Keratinocyte (primary cell): ENCODE measurements at regions not wholly inside any gene's neighbourhood (a gene's known extent, or its start where the extent isn't known, plus 50 kb on each side); places are given as distances from the start of the nearest gene placed in this dataset.

ENCODE experiments used
- DNase-seq: peaks from one replicate; pipeline ENCODE4 v3.0.0-alpha.2; 2011; ENCODE audit warnings: low read depth, missing footprints, low spot score
- FAIRE-seq: peaks from 2 replicates; lab custom pipeline; 2011; peaks lifted over from hg19 to GRCh38; lab: Jason Lieb, UNC
- H2AFZ ChIP-seq: 2 replicates; pipeline ENCODE4 v1.6.0; 2012; ENCODE audit warnings: low read length, control low read depth, inconsistent platforms; ENCODE audit not compliant: control insufficient read depth
- H3K27ac ChIP-seq: 2 replicates; pipeline ENCODE4 v1.5.1; 2011; ENCODE audit warnings: low read length; ENCODE audit not compliant: control insufficient read depth, insufficient read depth
- H3K27me3 ChIP-seq: 3 replicates; pipeline ENCODE4 v1.6.0; 2011; ENCODE audit warnings: low read length; ENCODE audit not compliant: control insufficient read depth, insufficient read depth; ENCODE audit errors: extremely low read depth
- H3K36me3 ChIP-seq, 2 experiments: 2 replicates in 1 of 2; 3 replicates in 1 of 2; pipeline ENCODE4 v1.5.1; 2011; ENCODE audit warnings: low read length in 2 of 2, mild to moderate bottlenecking in 1 of 2; ENCODE audit not compliant: control insufficient read depth in 2 of 2, insufficient read depth in 2 of 2; ENCODE audit errors: extremely low read depth in 1 of 2
- H3K4me1 ChIP-seq: 3 replicates; pipeline ENCODE4 v1.5.1; 2011; ENCODE audit warnings: low read length; ENCODE audit not compliant: control insufficient read depth, insufficient read depth; ENCODE audit errors: extremely low read depth
- H3K4me2 ChIP-seq: 3 replicates; pipeline ENCODE4 v1.6.0; 2011; ENCODE audit warnings: low read depth, low read length; ENCODE audit not compliant: control insufficient read depth, insufficient read depth; ENCODE audit errors: extremely low read depth
- H3K4me3 ChIP-seq, 3 experiments: fragments of 200-600 bp in 1 of 3; sonication (generic) in 1 of 3; 2 replicates in 2 of 3; 3 replicates in 1 of 3; pipeline ENCODE4 v1.5.1; 2011 to 2016; ENCODE audit warnings: low read length in 3 of 3, mild to moderate bottlenecking in 3 of 3, control low read depth in 2 of 3, inconsistent platforms in 1 of 3, low read depth in 1 of 3, mixed read lengths in 1 of 3, mixed run types in 1 of 3, moderate library complexity in 1 of 3; ENCODE audit not compliant: control insufficient read depth in 2 of 3, insufficient read depth in 2 of 3; ENCODE audit errors: extremely low read depth in 1 of 3
- H3K79me2 ChIP-seq: 2 replicates; pipeline ENCODE4 v1.6.0; 2012; ENCODE audit warnings: low read length; ENCODE audit not compliant: control insufficient read depth, insufficient read depth
- H3K9ac ChIP-seq: 3 replicates; pipeline ENCODE4 v1.6.0; 2011; ENCODE audit warnings: low read length; ENCODE audit not compliant: control insufficient read depth, insufficient read depth; ENCODE audit errors: extremely low read depth
- H3K9me1 ChIP-seq: 3 replicates; pipeline ENCODE4 v1.6.0; 2011; ENCODE audit warnings: low read length; ENCODE audit not compliant: control insufficient read depth, insufficient read depth; ENCODE audit errors: extremely low read depth
- H3K9me3 ChIP-seq: 2 replicates; pipeline ENCODE4 v1.5.1; 2012; ENCODE audit warnings: low read depth, low read length; ENCODE audit not compliant: control insufficient read depth
- H4K20me1 ChIP-seq: 3 replicates; pipeline ENCODE4 v1.6.0; 2011; ENCODE audit warnings: low read length; ENCODE audit not compliant: control insufficient read depth, insufficient read depth; ENCODE audit errors: extremely low read depth
- EZH2 ChIP-seq: IDR thresholded peaks from one replicate; pipeline ENCODE4 v1.6.1; 2012; ENCODE audit warnings: inconsistent platforms, mild to moderate bottlenecking, low read length, moderate library complexity
- dilution Hi-C: fragments of 300-500 bp; cut with MboI; formaldehyde crosslinking; loops from one replicate; pipeline ENCODE4 v1.7.0; 2020; ENCODE audit warnings: low sequenced_read_pairs; ENCODE audit not compliant: extremely low pct_ligation_motif_present
- TF ChIP-seq, protein P1 (sequence below), 3 experiments: IDR thresholded peaks in 1 of 3; conservative IDR thresholded peaks in 1 of 3; optimal IDR thresholded peaks in 1 of 3; 2 replicates in 2 of 3; 3 replicates in 1 of 3; pipeline versions ENCODE3 to v1.5.1; 2011; ENCODE audit warnings: low read length in 3 of 3, mild to moderate bottlenecking in 3 of 3, moderate library complexity in 2 of 3, control low read depth in 1 of 3, inconsistent platforms in 1 of 3; ENCODE audit not compliant: insufficient read depth in 2 of 3; ENCODE audit errors: extremely low read depth in 1 of 3

DNA sequence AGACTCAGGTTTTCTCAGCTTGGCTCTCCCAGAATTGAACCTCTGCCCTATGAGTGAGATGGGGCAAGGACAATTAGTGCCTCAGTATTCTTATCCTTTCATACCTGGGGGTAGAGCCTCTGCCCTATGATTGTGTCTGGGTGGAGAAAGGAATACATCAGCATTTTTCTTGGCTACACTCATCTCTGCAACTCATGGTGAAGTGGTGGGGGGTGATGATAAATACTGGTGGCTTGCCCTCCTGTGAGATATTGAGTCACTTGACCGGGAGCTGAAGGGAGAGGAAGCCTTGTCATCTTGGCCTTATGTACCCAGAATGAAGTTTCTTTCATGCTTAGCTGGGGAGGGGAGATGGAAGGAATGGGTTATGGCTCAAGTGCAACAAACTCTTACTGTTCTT, 71.3 kb upstream of the ENOX2 start:
- DNase-seq: no peak

DNA sequence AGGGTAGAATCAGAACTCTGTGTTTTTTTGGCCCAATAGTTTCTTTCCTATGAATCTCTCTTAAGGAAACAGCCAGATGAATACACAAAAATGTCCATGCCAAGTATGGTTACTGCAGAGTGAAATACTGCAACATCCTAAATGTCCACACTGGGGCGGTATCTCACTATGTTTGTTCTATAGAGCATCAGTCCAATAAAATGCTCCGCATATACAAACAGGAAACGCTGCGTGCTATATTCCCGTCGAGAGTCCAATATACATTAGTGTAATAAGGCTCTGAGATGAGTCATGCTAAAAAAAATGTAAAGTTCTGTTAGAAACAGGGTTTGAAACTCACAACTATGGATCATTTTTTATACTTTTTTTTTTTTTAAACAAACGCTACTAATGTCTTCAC, 72.9 kb upstream of the ENOX2 start:
- Histone ChIP-seq H3K4me2 (no peak overlapping the region), H3K27me3 (no peaks in the 10 kb centered on the region), H3K4me1 (no peaks in the 10 kb centered on the region), H3K79me2 (no peaks in the 10 kb centered on the region), H3K9me1 (no peaks in the 10 kb centered on the region), H3K9me3 (no peaks in the 10 kb centered on the region), H3K9ac (no peak overlapping the region), H3K27ac (no peak overlapping the region), H3K36me3 (no peaks in the 10 kb centered on the region), H3K4me3 (no peak overlapping the region), H4K20me1 (no peaks in the 10 kb centered on the region), H2AFZ (no peak overlapping the region)
- dilution Hi-C loops: no loop called here
- TF ChIP-seq, protein P1, sequence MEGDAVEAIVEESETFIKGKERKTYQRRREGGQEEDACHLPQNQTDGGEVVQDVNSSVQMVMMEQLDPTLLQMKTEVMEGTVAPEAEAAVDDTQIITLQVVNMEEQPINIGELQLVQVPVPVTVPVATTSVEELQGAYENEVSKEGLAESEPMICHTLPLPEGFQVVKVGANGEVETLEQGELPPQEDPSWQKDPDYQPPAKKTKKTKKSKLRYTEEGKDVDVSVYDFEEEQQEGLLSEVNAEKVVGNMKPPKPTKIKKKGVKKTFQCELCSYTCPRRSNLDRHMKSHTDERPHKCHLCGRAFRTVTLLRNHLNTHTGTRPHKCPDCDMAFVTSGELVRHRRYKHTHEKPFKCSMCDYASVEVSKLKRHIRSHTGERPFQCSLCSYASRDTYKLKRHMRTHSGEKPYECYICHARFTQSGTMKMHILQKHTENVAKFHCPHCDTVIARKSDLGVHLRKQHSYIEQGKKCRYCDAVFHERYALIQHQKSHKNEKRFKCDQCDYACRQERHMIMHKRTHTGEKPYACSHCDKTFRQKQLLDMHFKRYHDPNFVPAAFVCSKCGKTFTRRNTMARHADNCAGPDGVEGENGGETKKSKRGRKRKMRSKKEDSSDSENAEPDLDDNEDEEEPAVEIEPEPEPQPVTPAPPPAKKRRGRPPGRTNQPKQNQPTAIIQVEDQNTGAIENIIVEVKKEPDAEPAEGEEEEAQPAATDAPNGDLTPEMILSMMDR (optimal IDR thresholded peaks at IDR 0.05 in 1 of 3, IDR thresholded peaks at IDR 0.05 in 1 of 3, conservative IDR thresholded peaks at IDR 0.05 in 1 of 3; ENCODE audit: extremely low read depth in 1 of 3, insufficient read depth in 2 of 3, low read length in 3 of 3): peak; percentile 53 to 63 (median 53)
- no peak for TF ChIP-seq EZH2
- peak; percentile 1 for DNase-seq
- peak; percentile 72 for FAIRE-seq

More for the DNA sequence above, 71.3 kb upstream of the ENOX2 start:
- no peaks in the 10 kb centered on the region for H4K20me1 ChIP-seq
- no peak for FAIRE-seq
- H3K27me3 ChIP-seq: no peaks in the 10 kb centered on the region
- H3K9ac ChIP-seq: no peak overlapping the region
- H3K4me2 ChIP-seq: no peak overlapping the region
- H3K27ac ChIP-seq: no peak overlapping the region
- no peaks in the 10 kb centered on the region for H3K79me2 ChIP-seq
- H3K36me3 ChIP-seq: no peaks in the 10 kb centered on the region
- TF ChIP-seq, protein P1 (optimal IDR thresholded peaks at IDR 0.05 in 1 of 3, IDR thresholded peaks at IDR 0.05 in 1 of 3, conservative IDR thresholded peaks at IDR 0.05 in 1 of 3; ENCODE audit: extremely low read depth in 1 of 3, insufficient read depth in 2 of 3, low read length in 3 of 3): no peak
- TF ChIP-seq EZH2: no peak
- no peaks in the 10 kb centered on the region for H3K9me1 ChIP-seq
- H2AFZ ChIP-seq: no peak overlapping the region
- no peaks in the 10 kb centered on the region for H3K9me3 ChIP-seq
- dilution Hi-C loops: no loop called here
- H3K4me3 ChIP-seq: no peak overlapping the region
- H3K4me1 ChIP-seq: no peaks in the 10 kb centered on the region
